Tibial artery (tissue), 4 donors: ENCODE measurements at regions not wholly inside any gene's neighbourhood (a gene's known extent, or its start where the extent isn't known, plus 50 kb on each side); places are given as distances from the start of the nearest gene placed in this dataset.

Experiments used
- DNase-seq, 2 donors: peaks; one replicate each; pipeline ENCODE4 v3.0.0-alpha.2; 2019
- H3K27ac ChIP-seq, 2 donors: fragments of 200-600 bp; sonication (generic) in 1 of 2; 1 replicate in 1 of 2; 2 replicates in 1 of 2; pipeline ENCODE4 v1.5.1; 2018 to 2019; ENCODE audit warnings: mild to moderate bottlenecking in 1 of 2
- H3K27me3 ChIP-seq, 2 donors: fragments of 200-600 bp; sonication (generic) in 1 of 2; one replicate each; pipeline versions ENCODE4 v1.5.1 to v1.6.0; 2016 to 2019
- H3K36me3 ChIP-seq, 3 donors: fragments of 200-600 bp; sonication (generic) in 2 of 3; one replicate each; pipeline ENCODE4 v1.5.1; 2016 to 2019; ENCODE audit warnings: mild to moderate bottlenecking in 2 of 3
- H3K4me1 ChIP-seq, 4 donors: fragments of 200-600 bp; sonication (generic) in 2 of 4; 1 replicate in 3 of 4; 2 replicates in 1 of 4; pipeline ENCODE4 v1.5.1; 2016 to 2019
- H3K4me3 ChIP-seq, 2 donors: fragments of 200-600 bp; sonication (generic) in 1 of 2; 1 replicate in 1 of 2; 2 replicates in 1 of 2; pipeline ENCODE4 v1.5.1; 2018 to 2019; ENCODE audit warnings: mild to moderate bottlenecking in 2 of 2
- H3K9me3 ChIP-seq, 3 donors: fragments of 200-600 bp; sonication (generic) in 1 of 3; one replicate each; pipeline ENCODE4 v1.5.1; 2016 to 2019
- intact Hi-C: fragments of 100-400 bp; cut with DNase I; formaldehyde crosslinking; loops from one replicate; pipeline ENCODE4 v1.15.0; 2023; ENCODE audit warnings: low total_unique reads
- TF ChIP-seq, protein P1 (sequence below), 2 experiments: fragments of 200-600 bp in 1 of 2; fragments of 450-650 bp in 1 of 2; IDR thresholded peaks; one replicate each; pipeline ENCODE4 v1.5.1; 2017 to 2019; ENCODE audit warnings: antibody characterized with exemption in 2 of 2, mild to moderate bottlenecking in 1 of 2, moderate library complexity in 1 of 2

GRCh38 chr5:115402822-115403577 lies 106.5 kb upstream of the CCDC112 start:
- H3K4me1 ChIP-seq: peaks cover 0 to 15% (median 0%) of the 10 kb centered on the region in 4 donors
- H3K36me3 ChIP-seq: no peaks in the 10 kb centered on the region
- no peak for DNase-seq
- TF ChIP-seq, protein P1, sequence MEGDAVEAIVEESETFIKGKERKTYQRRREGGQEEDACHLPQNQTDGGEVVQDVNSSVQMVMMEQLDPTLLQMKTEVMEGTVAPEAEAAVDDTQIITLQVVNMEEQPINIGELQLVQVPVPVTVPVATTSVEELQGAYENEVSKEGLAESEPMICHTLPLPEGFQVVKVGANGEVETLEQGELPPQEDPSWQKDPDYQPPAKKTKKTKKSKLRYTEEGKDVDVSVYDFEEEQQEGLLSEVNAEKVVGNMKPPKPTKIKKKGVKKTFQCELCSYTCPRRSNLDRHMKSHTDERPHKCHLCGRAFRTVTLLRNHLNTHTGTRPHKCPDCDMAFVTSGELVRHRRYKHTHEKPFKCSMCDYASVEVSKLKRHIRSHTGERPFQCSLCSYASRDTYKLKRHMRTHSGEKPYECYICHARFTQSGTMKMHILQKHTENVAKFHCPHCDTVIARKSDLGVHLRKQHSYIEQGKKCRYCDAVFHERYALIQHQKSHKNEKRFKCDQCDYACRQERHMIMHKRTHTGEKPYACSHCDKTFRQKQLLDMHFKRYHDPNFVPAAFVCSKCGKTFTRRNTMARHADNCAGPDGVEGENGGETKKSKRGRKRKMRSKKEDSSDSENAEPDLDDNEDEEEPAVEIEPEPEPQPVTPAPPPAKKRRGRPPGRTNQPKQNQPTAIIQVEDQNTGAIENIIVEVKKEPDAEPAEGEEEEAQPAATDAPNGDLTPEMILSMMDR (IDR thresholded peaks at IDR 0.05): no peak
- H3K27me3 ChIP-seq: no peaks in the 10 kb centered on the region
- H3K27ac ChIP-seq: no peak overlapping the region
- intact Hi-C loops: no loop called here
- no peak overlapping the region for H3K4me3 ChIP-seq
- H3K9me3 ChIP-seq: no peaks in the 10 kb centered on the region

GRCh38 chr5:115402092-115402491 lies 105.6 kb upstream of the CCDC112 start:
- no peaks in the 10 kb centered on the region for H3K27me3 ChIP-seq
- no peak overlapping the region for H3K4me3 ChIP-seq
- no peak for DNase-seq
- intact Hi-C loops: no loop called here
- peaks cover 0 to 15% (median 0%) of the 10 kb centered on the region in 4 donors for H3K4me1 ChIP-seq
- H3K27ac ChIP-seq: no peak overlapping the region
- H3K36me3 ChIP-seq: no peaks in the 10 kb centered on the region
- TF ChIP-seq, protein P1 (IDR thresholded peaks at IDR 0.05): no peak
- no peaks in the 10 kb centered on the region for H3K9me3 ChIP-seq

- no peaks in the 10 kb centered on the region for H3K36me3 ChIP-seq
- intact Hi-C loops: no loop called here
- DNase-seq: no peak
- TF ChIP-seq, protein P1 (IDR thresholded peaks at IDR 0.05): no peak
- no peaks in the 10 kb centered on the region for H3K9me3 ChIP-seq
- no peaks in the 10 kb centered on the region for H3K27me3 ChIP-seq
- H3K4me1 ChIP-seq: peaks cover 0 to 15% (median 0%) of the 10 kb centered on the region in 4 donors
- no peak overlapping the region for H3K4me3 ChIP-seq
- no peak overlapping the region for H3K27ac ChIP-seq
These were observed 102.3 kb upstream of the CCDC112 start for GRCh38 chr5:115398719-115399118.

DNA sequence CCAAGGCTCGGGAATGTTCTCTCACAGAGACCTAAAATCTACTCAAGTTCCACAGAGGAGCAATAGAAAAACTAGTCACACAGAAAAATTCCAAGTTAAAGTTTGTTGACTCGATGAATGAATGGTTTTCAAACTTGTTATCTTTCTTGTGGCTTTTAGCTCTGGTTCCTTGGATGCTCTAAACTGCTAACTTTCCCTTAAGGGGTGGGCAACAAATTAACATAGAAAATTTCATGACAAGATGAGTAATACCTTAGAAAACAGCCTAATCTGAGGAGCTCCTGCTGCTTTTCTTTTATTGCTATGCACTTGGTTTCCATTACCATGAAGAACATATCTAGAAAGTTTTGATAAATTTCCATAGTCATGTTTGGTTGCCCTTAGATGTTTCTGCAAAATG lies 100.2 kb upstream of the CCDC112 start:
- no peaks in the 10 kb centered on the region for H3K4me1 ChIP-seq
- intact Hi-C loops: no loop called here
- no peak overlapping the region for H3K4me3 ChIP-seq
- TF ChIP-seq, protein P1 (IDR thresholded peaks at IDR 0.05): no peak
- no peaks in the 10 kb centered on the region for H3K36me3 ChIP-seq
- no peaks in the 10 kb centered on the region for H3K9me3 ChIP-seq
- H3K27ac ChIP-seq: no peak overlapping the region
- no peaks in the 10 kb centered on the region for H3K27me3 ChIP-seq
- no peak for DNase-seq

- TF ChIP-seq, protein P1 (IDR thresholded peaks at IDR 0.05): no peak
- Histone ChIP-seq H3K27me3 (no peaks in the 10 kb centered on the region), H3K9me3 (no peaks in the 10 kb centered on the region), H3K27ac (no peak overlapping the region), H3K4me1 (no peaks in the 10 kb centered on the region), H3K36me3 (no peaks in the 10 kb centered on the region), H3K4me3 (no peak overlapping the region)
- DNase-seq: no peak
- intact Hi-C loops: no loop called here
These were observed 99.6 kb upstream of the CCDC112 start for GRCh38 chr5:115396081-115396480.
